Liver (tissue), 8 donors: ENCODE measurements at regions not wholly inside any gene's neighbourhood (a gene's known extent, or its start where the extent isn't known, plus 50 kb on each side); places are given as distances from the start of the nearest gene placed in this dataset.

Source experiments
- DNase-seq: peaks from one replicate; pipeline ENCODE4 v3.0.0-alpha.2; 2017; ENCODE audit warnings: low spot score
- H3K27ac ChIP-seq, 2 donors: one replicate each; pipeline ENCODE4 v1.7.0; 2013; ENCODE audit warnings: inconsistent platforms in 2 of 2, low read length in 2 of 2, control low read depth in 1 of 2, low read depth in 1 of 2, mild to moderate bottlenecking in 1 of 2
- H3K27me3 ChIP-seq, 4 donors: one replicate each; pipeline versions ENCODE4 v1.6.1 to v1.7.0; 2013; ENCODE audit warnings: low read length in 3 of 4, inconsistent platforms in 1 of 4, mild to moderate bottlenecking in 1 of 4, moderate library complexity in 1 of 4; ENCODE audit not compliant: control insufficient read depth in 4 of 4, insufficient read depth in 4 of 4
- H3K36me3 ChIP-seq, 4 donors: one replicate each; pipeline versions ENCODE4 v1.6.1 to v1.7.0; 2013; ENCODE audit warnings: low read length in 3 of 4, mild to moderate bottlenecking in 3 of 4, low read depth in 1 of 4, moderate library complexity in 1 of 4; ENCODE audit not compliant: control insufficient read depth in 4 of 4, insufficient read depth in 3 of 4
- H3K4me1 ChIP-seq, 4 donors: one replicate each; pipeline versions ENCODE4 v1.6.1 to v1.7.0; 2013; ENCODE audit warnings: low read length in 3 of 4, mild to moderate bottlenecking in 3 of 4, moderate library complexity in 1 of 4; ENCODE audit not compliant: control insufficient read depth in 4 of 4, insufficient read depth in 4 of 4
- H3K4me3 ChIP-seq, 3 donors: one replicate each; pipeline versions ENCODE4 v1.6.1 to v1.7.0; 2013; ENCODE audit warnings: low read length in 3 of 3, control low read depth in 1 of 3, low read depth in 1 of 3, mild to moderate bottlenecking in 1 of 3
- H3K9ac ChIP-seq, 2 donors: one replicate each; pipeline ENCODE4 v1.7.0; 2013; ENCODE audit warnings: low read length in 2 of 2, mild to moderate bottlenecking in 2 of 2, moderate library complexity in 2 of 2, control low read depth in 1 of 2, low read depth in 1 of 2
- H3K9me3 ChIP-seq, 4 donors: one replicate each; pipeline versions ENCODE4 v1.6.1 to v1.7.0; 2013; ENCODE audit warnings: low read length in 3 of 4; ENCODE audit not compliant: control insufficient read depth in 4 of 4
- ATF3 ChIP-seq: IDR thresholded peaks from 2 replicates; pipeline ENCODE4 v1.6.1; 2016; ENCODE audit warnings: antibody characterized with exemption
- CTCF ChIP-seq: fragments of 150-350 bp; IDR thresholded peaks from 2 replicates; pipeline ENCODE4 v1.5.1; 2017; ENCODE audit warnings: improper control_type of control experiment, low read depth, low read length; ENCODE audit not compliant: missing input control
- EGR1 ChIP-seq, 2 donors: IDR thresholded peaks; 2 replicates each; pipeline ENCODE4 v1.6.1; 2016 to 2018; ENCODE audit warnings: antibody characterized with exemption in 2 of 2, low read depth in 2 of 2
- FOXA1 ChIP-seq: IDR thresholded peaks from 2 replicates; pipeline ENCODE4 v1.6.1; 2016; ENCODE audit warnings: antibody characterized with exemption
- FOXA2 ChIP-seq: IDR thresholded peaks from 2 replicates; pipeline ENCODE4 v1.6.1; 2016; ENCODE audit warnings: antibody characterized with exemption
- GABPA ChIP-seq, 2 donors: IDR thresholded peaks in 1 of 2; conservative IDR thresholded peaks in 1 of 2; 2 replicates each; pipeline ENCODE4 v1.6.1; 2016; ENCODE audit warnings: antibody characterized with exemption in 2 of 2, mild to moderate bottlenecking in 1 of 2, moderate library complexity in 1 of 2
- HNF4A ChIP-seq, 2 donors: conservative IDR thresholded peaks; 2 replicates each; pipeline ENCODE4 v1.6.1; 2016; ENCODE audit warnings: antibody characterized with exemption in 2 of 2, mild to moderate bottlenecking in 2 of 2
- HNF4G ChIP-seq: IDR thresholded peaks from 2 replicates; pipeline ENCODE4 v1.6.1; 2016; ENCODE audit warnings: antibody characterized with exemption
- JUND ChIP-seq, 2 donors: IDR thresholded peaks; 2 replicates each; pipeline ENCODE4 v1.6.1; 2016; ENCODE audit warnings: antibody characterized with exemption in 2 of 2
- MAX ChIP-seq: IDR thresholded peaks from 2 replicates; pipeline ENCODE4 v1.6.1; 2016; ENCODE audit warnings: antibody characterized with exemption
- NR2F2 ChIP-seq: IDR thresholded peaks from 2 replicates; pipeline ENCODE4 v1.6.1; 2016; ENCODE audit warnings: antibody characterized with exemption
- RAD21 ChIP-seq, 2 donors: IDR thresholded peaks; 2 replicates each; pipeline ENCODE4 v1.6.1; 2016; ENCODE audit warnings: antibody characterized with exemption in 2 of 2, mild to moderate bottlenecking in 2 of 2
- REST ChIP-seq: IDR thresholded peaks from 2 replicates; pipeline ENCODE4 v1.6.1; 2016; ENCODE audit warnings: antibody characterized with exemption, mild to moderate bottlenecking
- RXRA ChIP-seq, 2 donors: IDR thresholded peaks; 2 replicates each; pipeline ENCODE4 v1.6.1; 2017 to 2018; ENCODE audit warnings: antibody characterized with exemption in 2 of 2, mild to moderate bottlenecking in 1 of 2
- SP1 ChIP-seq: IDR thresholded peaks from 2 replicates; pipeline ENCODE4 v1.6.1; 2018; ENCODE audit warnings: antibody characterized with exemption, mild to moderate bottlenecking
- TAF1 ChIP-seq: conservative IDR thresholded peaks from 2 replicates; pipeline ENCODE4 v1.6.1; 2016; ENCODE audit warnings: antibody characterized with exemption, mild to moderate bottlenecking
- YY1 ChIP-seq: IDR thresholded peaks from 2 replicates; pipeline ENCODE4 v1.6.1; 2016; ENCODE audit warnings: antibody characterized with exemption, mild to moderate bottlenecking
- ZBTB33 ChIP-seq: IDR thresholded peaks from 2 replicates; pipeline ENCODE4 v1.6.1; 2016; ENCODE audit warnings: antibody characterized with exemption
- WGBS: extraction: QIAGEN DNeasy Blood & Tissue Kit; methylation state at CpG from one replicate; pipeline ENCODE4 v1.1.7; 2013; 5-methylcytosine and 5-hydroxymethylcytosine counted together
- donor health status: healthy.
- donor health status: healthy.
- donor health status: healthy.
- donor health status: healthy.
- donor health status: healthy.

- WGBS = 89% methylated on average over 3 of the region's 3 CpGs
Observed at GRCh38 chr2:12826781-12827180, 110.0 kb downstream of the TRIB2 start.

GRCh38 chr2:12827721-12828120 lies 111.0 kb downstream of the TRIB2 start:
- no peak for DNase-seq

More at GRCh38 chr2:12826781-12827180, 110.0 kb downstream of the TRIB2 start:
- Histone ChIP-seq H3K27ac (no peak overlapping the region), H3K9ac (no peak overlapping the region), H3K4me1 (no peaks in the 10 kb centered on the region), H3K4me3 (no peak overlapping the region), H3K36me3 (no peaks in the 10 kb centered on the region), H3K9me3 (no peaks in the 10 kb centered on the region), H3K27me3 (no peaks in the 10 kb centered on the region)
- no peak for DNase-seq
- TF ChIP-seq MAX (no peak), JUND (IDR thresholded peaks at IDR 0.05) (no peak), GABPA (IDR thresholded peaks at IDR 0.05 in 1 of 2, conservative IDR thresholded peaks at IDR 0.05 in 1 of 2) (no peak), FOXA2 (no peak), YY1 (no peak), RXRA (IDR thresholded peaks at IDR 0.05) (no peak), HNF4A (conservative IDR thresholded peaks at IDR 0.05) (no peak), ZBTB33 (no peak), RAD21 (IDR thresholded peaks at IDR 0.05) (no peak), EGR1 (IDR thresholded peaks at IDR 0.05; ENCODE audit: low read depth in 2 of 2) (no peak)

More at GRCh38 chr2:12827721-12828120, 111.0 kb downstream of the TRIB2 start:
- no peaks in the 10 kb centered on the region for H3K27me3 ChIP-seq
- no peaks in the 10 kb centered on the region for H3K9me3 ChIP-seq
- 95% methylated on average over 7 of the region's 7 CpGs for WGBS
- TF ChIP-seq RXRA (IDR thresholded peaks at IDR 0.05) (no peak), FOXA2 (no peak), TAF1 (no peak), ZBTB33 (no peak), EGR1 (IDR thresholded peaks at IDR 0.05; ENCODE audit: low read depth in 2 of 2) (no peak), FOXA1 (no peak), YY1 (no peak), ATF3 (no peak), SP1 (no peak), NR2F2 (no peak), CTCF (no peak), RAD21 (IDR thresholded peaks at IDR 0.05) (no peak), JUND (IDR thresholded peaks at IDR 0.05) (no peak), HNF4G (no peak), GABPA (IDR thresholded peaks at IDR 0.05 in 1 of 2, conservative IDR thresholded peaks at IDR 0.05 in 1 of 2) (no peak), MAX (no peak), REST (no peak)
- H3K27ac ChIP-seq = no peak overlapping the region
- H3K9ac ChIP-seq = no peak overlapping the region
- no peaks in the 10 kb centered on the region for H3K36me3 ChIP-seq
- no peaks in the 10 kb centered on the region for H3K4me1 ChIP-seq
- H3K4me3 ChIP-seq = no peak overlapping the region
